Stomach (tissue), 8 donors: ENCODE measurements at regions not wholly inside any gene's neighbourhood (a gene's known extent, or its start where the extent isn't known, plus 50 kb on each side); places are given as distances from the start of the nearest gene placed in this dataset.
"Not testable (repeated sequence)": the region's sequence is repeated elsewhere in the genome, so short reads cannot be mapped to it uniquely, and the experiment has no call there.

Experiments used
- DNase-seq, 2 donors: peaks; one replicate each; pipeline versions ENCODE4 v3.0.0 to v3.0.0-alpha.2; 2013 to 2019
- H3K27ac ChIP-seq, 5 donors: fragments of 200-600 bp in 4 of 5; sonication (generic) in 4 of 5; one replicate each; pipeline ENCODE4 v1.5.1; 2013 to 2019; ENCODE audit warnings: mild to moderate bottlenecking in 1 of 5, moderate library complexity in 1 of 5
- H3K27me3 ChIP-seq, 3 donors: fragments of 200-600 bp; sonication (generic); one replicate each; pipeline ENCODE4 v1.5.1; 2017 to 2019; ENCODE audit warnings: mixed run types in 1 of 3
- H3K36me3 ChIP-seq, 4 donors: fragments of 200-600 bp; sonication (generic); 1 replicate in 3 of 4; 2 replicates in 1 of 4; pipeline ENCODE4 v1.5.1; 2016 to 2019
- H3K4me1 ChIP-seq, 4 donors: fragments of 200-600 bp; sonication (generic); one replicate each; pipeline ENCODE4 v1.5.1; 2016 to 2019
- H3K4me3 ChIP-seq, 4 donors: fragments of 200-600 bp; sonication (generic) in 3 of 4; one replicate each; pipeline ENCODE4 v1.5.1; 2016 to 2019; ENCODE audit warnings: mild to moderate bottlenecking in 1 of 4
- H3K9me3 ChIP-seq, 4 donors: fragments of 200-600 bp; sonication (generic); one replicate each; pipeline ENCODE4 v1.5.1; 2016 to 2019
- EP300 ChIP-seq: sonication (generic); formaldehyde crosslinking; IDR thresholded peaks from one replicate; pipeline ENCODE4 v1.6.1; 2017; ENCODE audit warnings: antibody characterized with exemption
- POLR2A ChIP-seq, 4 donors: fragments of 450-650 bp; IDR thresholded peaks; one replicate each; pipeline ENCODE4 v1.6.1; 2016; ENCODE audit warnings: antibody characterized with exemption in 4 of 4, control low read depth in 2 of 4, mild to moderate bottlenecking in 1 of 4, moderate library complexity in 1 of 4
- POLR2AphosphoS5 ChIP-seq, 3 donors: sonication (generic); formaldehyde crosslinking; IDR thresholded peaks; one replicate each; pipeline ENCODE4 v1.6.1; 2016; ENCODE audit warnings: antibody characterized with exemption in 3 of 3
- WGBS, 5 donors: extraction: QIAGEN DNeasy Blood & Tissue Kit in 3 of 5; methylation state at CpG; one replicate each; pipeline versions ENCODE4 v1.1.5 to v1.1.7; 2013 to 2018; 5-methylcytosine and 5-hydroxymethylcytosine counted together
- intact Hi-C: fragments of 100-400 bp; cut with DNase I; formaldehyde crosslinking; loops from one replicate; pipeline ENCODE4 v1.15.1; 2023; ENCODE audit warnings: low total_unique reads
- TF ChIP-seq, protein P1 (sequence below), 7 experiments: fragments of 450-650 bp in 4 of 7; fragments of 200-600 bp in 3 of 7; sonication (generic) in 3 of 7; IDR thresholded peaks; one replicate each; pipeline ENCODE4 v1.5.1; 2016 to 2019; ENCODE audit warnings: antibody characterized with exemption in 7 of 7, control low read depth in 2 of 7, mild to moderate bottlenecking in 1 of 7
- donor health status: healthy with polysubstance abuse.
- donor health status: Bipolar disorder and iron deficiency.
- donor health status: healthy.

DNA sequence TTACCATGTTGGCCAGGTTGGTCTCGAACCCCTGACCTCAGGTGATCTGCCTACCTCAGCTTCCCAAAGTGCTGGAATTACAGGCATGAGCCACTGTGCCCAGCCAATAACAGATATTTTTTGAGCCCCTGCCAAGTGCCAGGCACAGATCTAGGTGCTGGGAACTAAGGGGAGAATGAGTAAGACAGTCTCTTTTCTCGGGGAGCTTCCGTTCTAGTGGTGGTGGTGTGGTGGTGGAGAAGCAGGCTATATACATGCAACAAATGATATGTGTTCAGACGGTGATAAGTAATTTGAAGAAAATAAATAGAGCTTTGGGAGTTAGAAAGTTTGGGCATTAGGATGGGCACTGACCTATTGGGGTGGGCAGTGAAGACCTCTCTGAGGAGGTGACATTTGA, 76.7 kb upstream of the VKORC1L1 start:
- Histone ChIP-seq H3K4me1 (no peaks in the 10 kb centered on the region), H3K9me3 (no peaks in the 10 kb centered on the region), H3K36me3 (no peaks in the 10 kb centered on the region), H3K4me3 (no peak overlapping the region), H3K27ac (no peak overlapping the region), H3K27me3 (no peaks in the 10 kb centered on the region)
- WGBS, 5 donors = 91 to 95% (median 92%) methylated on average over 4 of the region's 4 CpGs
- DNase-seq = no peak
- intact Hi-C loops = no loop called here
- no peak for TF ChIP-seq POLR2A (IDR thresholded peaks at IDR 0.05)
- TF ChIP-seq, protein P1, sequence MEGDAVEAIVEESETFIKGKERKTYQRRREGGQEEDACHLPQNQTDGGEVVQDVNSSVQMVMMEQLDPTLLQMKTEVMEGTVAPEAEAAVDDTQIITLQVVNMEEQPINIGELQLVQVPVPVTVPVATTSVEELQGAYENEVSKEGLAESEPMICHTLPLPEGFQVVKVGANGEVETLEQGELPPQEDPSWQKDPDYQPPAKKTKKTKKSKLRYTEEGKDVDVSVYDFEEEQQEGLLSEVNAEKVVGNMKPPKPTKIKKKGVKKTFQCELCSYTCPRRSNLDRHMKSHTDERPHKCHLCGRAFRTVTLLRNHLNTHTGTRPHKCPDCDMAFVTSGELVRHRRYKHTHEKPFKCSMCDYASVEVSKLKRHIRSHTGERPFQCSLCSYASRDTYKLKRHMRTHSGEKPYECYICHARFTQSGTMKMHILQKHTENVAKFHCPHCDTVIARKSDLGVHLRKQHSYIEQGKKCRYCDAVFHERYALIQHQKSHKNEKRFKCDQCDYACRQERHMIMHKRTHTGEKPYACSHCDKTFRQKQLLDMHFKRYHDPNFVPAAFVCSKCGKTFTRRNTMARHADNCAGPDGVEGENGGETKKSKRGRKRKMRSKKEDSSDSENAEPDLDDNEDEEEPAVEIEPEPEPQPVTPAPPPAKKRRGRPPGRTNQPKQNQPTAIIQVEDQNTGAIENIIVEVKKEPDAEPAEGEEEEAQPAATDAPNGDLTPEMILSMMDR (IDR thresholded peaks at IDR 0.05) = no peak
- no peak for TF ChIP-seq EP300
- TF ChIP-seq POLR2AphosphoS5 (IDR thresholded peaks at IDR 0.05) = no peak

DNA sequence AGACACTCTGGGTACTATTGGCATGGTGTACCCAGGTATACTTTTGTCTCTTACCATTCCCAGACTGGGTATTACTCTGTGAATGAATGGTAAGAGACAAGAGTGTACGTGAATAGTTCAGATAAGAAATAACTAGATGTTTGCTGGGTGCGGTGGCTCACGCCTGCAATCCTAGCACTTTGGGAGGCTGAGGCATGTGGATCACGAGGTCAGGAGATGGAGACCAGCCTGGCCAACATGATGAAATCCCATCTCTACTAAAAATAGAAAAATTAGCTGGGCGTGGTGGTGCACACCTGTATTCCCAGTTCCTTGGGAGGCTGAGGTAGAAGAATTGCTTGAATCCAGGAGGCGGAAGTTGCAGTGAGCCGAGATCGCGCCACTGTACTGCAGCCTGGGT, 75.8 kb upstream of the VKORC1L1 start:
- H3K36me3 ChIP-seq, H3K4me1 ChIP-seq, H3K4me3 ChIP-seq, H3K9me3 ChIP-seq, H3K27ac ChIP-seq, DNase-seq, H3K27me3 ChIP-seq, intact Hi-C loops: not testable (repeated sequence)
- 87 to 92% (median 90%) methylated on average over 9 of the region's 9 CpGs for WGBS, 5 donors

GRCh38 chr7:65797566-65797965, 75.3 kb upstream of the VKORC1L1 start:
- DNase-seq, H3K27me3 ChIP-seq, H3K9me3 ChIP-seq, H3K27ac ChIP-seq, H3K4me3 ChIP-seq, H3K36me3 ChIP-seq, intact Hi-C loops, H3K4me1 ChIP-seq: not testable (repeated sequence)
- WGBS, 5 donors = 86 to 90% (median 88%) methylated on average over 5 of the region's 5 CpGs

GRCh38 chr7:65798111-65799075, 74.5 kb upstream of the VKORC1L1 start:
- H3K27me3 ChIP-seq = no peaks in the 10 kb centered on the region
- TF ChIP-seq, protein P1 (IDR thresholded peaks at IDR 0.05) = no peak
- TF ChIP-seq POLR2A (IDR thresholded peaks at IDR 0.05) (no peak), POLR2AphosphoS5 (IDR thresholded peaks at IDR 0.05) (no peak), EP300 (no peak)
- DNase-seq = no peak
- no peaks in the 10 kb centered on the region for H3K36me3 ChIP-seq
- H3K9me3 ChIP-seq = no peaks in the 10 kb centered on the region
- WGBS, 5 donors = 67 to 76% (median 73%) methylated on average over 5 of the region's 5 CpGs
- no peak overlapping the region for H3K4me3 ChIP-seq
- no peaks in the 10 kb centered on the region for H3K4me1 ChIP-seq
- no peak overlapping the region for H3K27ac ChIP-seq
- intact Hi-C loops = no loop called here

DNA sequence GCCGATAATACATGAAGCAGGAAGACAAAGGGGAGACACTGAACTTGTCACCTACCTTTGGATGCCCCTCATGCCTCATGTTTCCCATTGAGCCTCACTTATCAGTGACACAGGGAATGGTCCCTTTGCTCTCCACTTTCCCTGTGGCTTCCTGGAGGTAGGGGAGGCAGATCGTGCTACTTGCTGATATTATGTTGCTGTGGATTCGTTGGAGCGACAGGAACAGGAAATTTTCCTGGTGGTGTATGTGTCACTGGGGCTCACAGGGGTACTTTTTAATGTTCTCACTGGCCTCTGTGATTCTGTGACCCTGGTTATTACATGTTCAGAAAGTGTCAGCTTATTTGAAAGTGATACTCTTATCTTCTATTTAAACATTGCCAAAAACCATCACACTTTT, 72.7 kb upstream of the VKORC1L1 start:
- H3K4me1 ChIP-seq, H3K9me3 ChIP-seq, H3K27ac ChIP-seq, intact Hi-C loops, DNase-seq, H3K4me3 ChIP-seq, H3K27me3 ChIP-seq: not testable (repeated sequence)
- H3K36me3 ChIP-seq = peaks cover 0 to 11% (median 0%) of the 10 kb centered on the region in 4 donors
- WGBS, 5 donors = 68 to 84% (median 71%) methylated on average over 4 of the region's 4 CpGs

DNA sequence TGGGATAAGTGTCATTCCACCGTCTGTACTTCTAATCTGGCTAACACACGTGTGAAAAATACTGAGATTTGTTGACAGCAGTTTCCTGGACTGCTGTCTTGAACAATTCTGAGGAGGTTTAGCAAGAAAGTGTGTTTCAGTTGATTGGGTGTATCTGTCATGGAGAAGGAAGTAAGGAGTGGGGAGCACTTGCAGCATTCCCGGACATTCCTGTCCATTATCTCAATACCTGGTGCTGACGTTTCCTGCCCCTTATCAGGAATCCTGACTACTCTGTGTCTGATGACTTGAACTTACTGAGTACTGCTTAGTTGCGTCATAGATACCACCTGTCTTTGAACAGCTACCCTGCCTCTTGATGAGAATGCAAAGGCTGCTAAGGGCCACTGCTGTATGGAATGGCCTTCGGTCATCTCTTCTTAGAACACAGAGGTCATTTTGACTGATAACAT, 72.0 kb upstream of the VKORC1L1 start:
- no peaks in the 10 kb centered on the region for H3K4me1 ChIP-seq
- peaks cover 0 to 11% (median 0%) of the 10 kb centered on the region in 4 donors for H3K36me3 ChIP-seq
- TF ChIP-seq POLR2A (IDR thresholded peaks at IDR 0.05) (no peak), POLR2AphosphoS5 (IDR thresholded peaks at IDR 0.05) (no peak), EP300 (no peak)
- TF ChIP-seq, protein P1 (IDR thresholded peaks at IDR 0.05) = no peak
- no peak overlapping the region for H3K4me3 ChIP-seq
- intact Hi-C loops = no loop called here
- DNase-seq = peak in 1 of 2 donors; percentile 19
- WGBS, 5 donors = 61 to 70% (median 68%) methylated on average over 6 of the region's 6 CpGs
- no peaks in the 10 kb centered on the region for H3K27me3 ChIP-seq
- H3K9me3 ChIP-seq = no peaks in the 10 kb centered on the region
- H3K27ac ChIP-seq = no peak overlapping the region
